ENCODE measurements at regions not wholly inside any gene's neighbourhood (a gene's known extent, or its start where the extent isn't known, plus 50 kb on each side); places are given as distances from the start of the nearest gene placed in this dataset.
"Not testable (repeated sequence)": the region's sequence is repeated elsewhere in the genome, so short reads cannot be mapped to it uniquely, and the experiment has no call there.

DNA sequence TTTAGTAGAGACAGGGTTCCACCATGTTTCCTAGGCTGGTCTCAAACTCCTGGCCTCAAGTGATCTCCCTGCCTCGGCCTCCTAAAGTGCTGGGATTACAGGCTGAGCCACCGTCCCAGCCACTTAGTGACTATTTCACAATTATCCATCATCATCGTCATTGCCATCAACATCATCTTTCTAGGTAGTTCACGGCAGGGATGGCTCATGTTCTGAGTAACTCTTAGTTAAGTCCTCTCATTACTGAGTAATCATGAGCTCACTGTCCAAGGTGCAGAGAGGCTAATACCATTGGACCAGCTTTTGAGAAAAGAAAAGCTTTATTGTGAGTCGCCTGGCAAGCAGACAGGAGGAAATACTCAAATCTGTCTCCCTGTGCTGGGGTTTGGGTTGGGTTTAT is 108.6 kb upstream of the PRSS12 start:
- TF ChIP-seq, protein P1, sequence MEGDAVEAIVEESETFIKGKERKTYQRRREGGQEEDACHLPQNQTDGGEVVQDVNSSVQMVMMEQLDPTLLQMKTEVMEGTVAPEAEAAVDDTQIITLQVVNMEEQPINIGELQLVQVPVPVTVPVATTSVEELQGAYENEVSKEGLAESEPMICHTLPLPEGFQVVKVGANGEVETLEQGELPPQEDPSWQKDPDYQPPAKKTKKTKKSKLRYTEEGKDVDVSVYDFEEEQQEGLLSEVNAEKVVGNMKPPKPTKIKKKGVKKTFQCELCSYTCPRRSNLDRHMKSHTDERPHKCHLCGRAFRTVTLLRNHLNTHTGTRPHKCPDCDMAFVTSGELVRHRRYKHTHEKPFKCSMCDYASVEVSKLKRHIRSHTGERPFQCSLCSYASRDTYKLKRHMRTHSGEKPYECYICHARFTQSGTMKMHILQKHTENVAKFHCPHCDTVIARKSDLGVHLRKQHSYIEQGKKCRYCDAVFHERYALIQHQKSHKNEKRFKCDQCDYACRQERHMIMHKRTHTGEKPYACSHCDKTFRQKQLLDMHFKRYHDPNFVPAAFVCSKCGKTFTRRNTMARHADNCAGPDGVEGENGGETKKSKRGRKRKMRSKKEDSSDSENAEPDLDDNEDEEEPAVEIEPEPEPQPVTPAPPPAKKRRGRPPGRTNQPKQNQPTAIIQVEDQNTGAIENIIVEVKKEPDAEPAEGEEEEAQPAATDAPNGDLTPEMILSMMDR (IDR thresholded peaks at IDR 0.05; ENCODE audit: low read length) = not testable (repeated sequence)
- not testable (repeated sequence) for TF ChIP-seq EZH2 (IDR thresholded peaks at IDR 0.05; ENCODE audit: borderline replicate concordance, low read length)

Measured in OCI-LY1 (cell line).